ENCODE measurements at regions not wholly inside any gene's neighbourhood (a gene's known extent, or its start where the extent isn't known, plus 50 kb on each side); places are given as distances from the start of the nearest gene placed in this dataset.
"Not testable (repeated sequence)": the region's sequence is repeated elsewhere in the genome, so short reads cannot be mapped to it uniquely, and the experiment has no call there.

- Histone ChIP-seq H3K9me3 (ENCODE audit: low read depth) (no peaks in the 10 kb centered on the region), H3K36me3 (no peaks in the 10 kb centered on the region), H3K27me3 (no peaks in the 10 kb centered on the region), H3K4me3 (no peak overlapping the region), H3K27ac (peak overlapping the region; percentile 63), H3K4me1 (ENCODE audit: low read depth) (peaks cover 6% of the 10 kb centered on the region)
- TF ChIP-seq CTCF (IDR thresholded peaks at IDR 0.05; ENCODE audit: low read depth, low read length), result no peak
- DNase-seq (ENCODE audit: low read depth in 1 of 2, low spot score in 1 of 2), result peak; percentile 10 to 50
Measured at GRCh38 chr7:79652619-79653018, 199.2 kb upstream of the MAGI2 start.

DNA sequence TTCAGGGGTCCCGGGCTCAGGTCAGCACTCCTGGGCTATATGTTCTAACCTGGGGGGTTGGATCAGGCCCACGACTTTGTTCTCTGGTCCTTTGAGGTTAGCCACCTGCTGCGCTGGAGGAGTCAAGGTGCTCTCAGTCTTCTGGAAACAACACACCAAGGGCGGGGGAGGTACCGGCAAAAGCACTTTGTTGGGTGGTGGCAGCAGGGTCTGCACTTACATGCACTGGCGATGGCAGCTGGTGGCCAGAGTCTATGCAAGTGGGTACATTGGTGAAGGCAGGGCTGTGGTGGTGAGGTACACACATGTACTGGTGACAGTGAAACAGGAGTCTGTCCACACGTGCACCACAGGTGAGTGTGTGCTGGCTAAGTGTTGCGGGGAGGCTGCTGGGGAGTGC lies 194.2 kb upstream of the MAGI2 start:
- no peak overlapping the region for H3K27ac ChIP-seq
- no peak for TF ChIP-seq CTCF (IDR thresholded peaks at IDR 0.05; ENCODE audit: low read depth, low read length)
- no peaks in the 10 kb centered on the region for H3K36me3 ChIP-seq

GRCh38 chr7:79646278-79646677 lies 192.8 kb upstream of the MAGI2 start:
- no peaks in the 10 kb centered on the region for H3K36me3 ChIP-seq
- H3K9me3 ChIP-seq (ENCODE audit: low read depth), result no peaks in the 10 kb centered on the region
- no peak overlapping the region for H3K27ac ChIP-seq
- no peaks in the 10 kb centered on the region for H3K4me1 ChIP-seq (ENCODE audit: low read depth)
- no peak for TF ChIP-seq CTCF (IDR thresholded peaks at IDR 0.05; ENCODE audit: low read depth, low read length)
- H3K4me3 ChIP-seq, result no peak overlapping the region
- no peaks in the 10 kb centered on the region for H3K27me3 ChIP-seq
- DNase-seq (ENCODE audit: low read depth in 1 of 2, low spot score in 1 of 2), result no peak

More for the DNA sequence above, 194.2 kb upstream of the MAGI2 start:
- H3K4me1 ChIP-seq (ENCODE audit: low read depth), result peaks cover 5% of the 10 kb centered on the region
- no peaks in the 10 kb centered on the region for H3K27me3 ChIP-seq
- H3K4me3 ChIP-seq, result no peak overlapping the region
- DNase-seq (ENCODE audit: low read depth in 1 of 2, low spot score in 1 of 2), result no peak
- no peaks in the 10 kb centered on the region for H3K9me3 ChIP-seq (ENCODE audit: low read depth)

- Histone ChIP-seq H3K4me3 (no peak overlapping the region), H3K36me3 (no peaks in the 10 kb centered on the region), H3K27ac (no peak overlapping the region), H3K27me3 (no peaks in the 10 kb centered on the region), H3K9me3 (ENCODE audit: low read depth) (no peaks in the 10 kb centered on the region), H3K4me1 (ENCODE audit: low read depth) (peaks cover 3% of the 10 kb centered on the region)
- no peak for TF ChIP-seq CTCF (IDR thresholded peaks at IDR 0.05; ENCODE audit: low read depth, low read length)
- DNase-seq (ENCODE audit: low read depth in 1 of 2, low spot score in 1 of 2), result no peak
Measured at GRCh38 chr7:79636849-79637248, 183.4 kb upstream of the MAGI2 start.

- DNase-seq (ENCODE audit: low read depth in 1 of 2, low spot score in 1 of 2); H3K27me3 ChIP-seq; H3K9me3 ChIP-seq (ENCODE audit: low read depth); H3K27ac ChIP-seq; H3K4me3 ChIP-seq; H3K36me3 ChIP-seq; H3K4me1 ChIP-seq (ENCODE audit: low read depth): not testable (repeated sequence)
Measured at GRCh38 chr7:79625921-79626320, 172.5 kb upstream of the MAGI2 start.

- H3K27me3 ChIP-seq, result no peaks in the 10 kb centered on the region
- no peak for DNase-seq (ENCODE audit: low read depth in 1 of 2, low spot score in 1 of 2)
- H3K9me3 ChIP-seq (ENCODE audit: low read depth), result no peaks in the 10 kb centered on the region
- H3K4me1 ChIP-seq (ENCODE audit: low read depth), result no peaks in the 10 kb centered on the region
- no peak overlapping the region for H3K4me3 ChIP-seq
- no peak overlapping the region for H3K27ac ChIP-seq
- TF ChIP-seq CTCF (IDR thresholded peaks at IDR 0.05; ENCODE audit: low read depth, low read length), result no peak
- no peaks in the 10 kb centered on the region for H3K36me3 ChIP-seq
Measured at GRCh38 chr7:79624336-79624735, 170.9 kb upstream of the MAGI2 start.

Measured in cardiac muscle cell (in vitro differentiated cells and primary cell).